ENCODE measurements at regions not wholly inside any gene's neighbourhood (a gene's known extent, or its start where the extent isn't known, plus 50 kb on each side); places are given as distances from the start of the nearest gene placed in this dataset.

- H3K36me3 Mint-ChIP-seq (ENCODE audit: low read depth), result peaks cover 14% of the 10 kb centered on the region
Measured at GRCh38 chr2:37583402-37583801, 88.0 kb downstream of the CDC42EP3 start.

DNA sequence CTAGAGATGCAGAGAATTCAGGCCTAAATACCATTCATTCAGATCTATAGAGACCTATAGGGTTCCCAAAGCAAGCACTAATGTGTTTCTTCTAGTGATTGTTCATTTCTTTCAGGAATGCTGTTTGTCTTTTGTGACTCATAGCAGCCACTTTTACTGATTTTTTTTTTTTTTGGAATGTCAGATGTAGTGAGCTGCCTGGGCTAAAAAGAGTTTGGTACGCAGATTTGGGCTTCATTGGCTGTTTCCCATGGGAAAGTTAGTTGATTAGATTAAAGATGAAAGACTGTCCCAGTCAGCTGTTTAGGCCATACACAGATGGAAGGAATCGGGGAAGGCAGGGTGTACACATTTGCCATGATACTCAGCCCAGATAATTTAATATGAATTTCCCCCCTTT lies 87.6 kb downstream of the CDC42EP3 start:
- peak overlapping the region; percentile 99 for H3K27ac Mint-ChIP-seq
- peaks cover 71% of the 10 kb centered on the region for H3K4me1 Mint-ChIP-seq
- DNase-seq, result no peak
- ChIA-PET POLR2A (interaction anchor here (0.6 to 10.0 kb wide), 4 partner anchors 15 to 50 kb away, joined by 3 to 95 read pairs (median 18); no protein-coding TSS in a partner anchor), CTCF (interaction anchor here (0.7 to 0.9 kb wide), 2 partner anchors 42 to 49 kb away, joined by 3 to 4 read pairs; no protein-coding TSS in a partner anchor)
- H3K9me3 Mint-ChIP-seq, result peaks cover 9% of the 10 kb centered on the region
- no peaks in the 10 kb centered on the region for H3K27me3 Mint-ChIP-seq
- no peak overlapping the region for H3K4me3 Mint-ChIP-seq
- H3K36me3 Mint-ChIP-seq (ENCODE audit: low read depth), result peaks cover 14% of the 10 kb centered on the region

More at GRCh38 chr2:37583402-37583801, 88.0 kb downstream of the CDC42EP3 start:
- Mint-ChIP-seq H3K9me3 (peaks cover 9% of the 10 kb centered on the region), H3K4me1 (peaks cover 67% of the 10 kb centered on the region), H3K4me3 (peak overlapping the region; percentile 29), H3K27me3 (no peaks in the 10 kb centered on the region), H3K27ac (peak overlapping the region; percentile 78)
- ChIA-PET POLR2A (interaction anchor here (1.0 to 10.0 kb wide), 15 partner anchors 9 to 387 kb away, joined by 3 to 95 read pairs (median 4); partner anchors contain the start of genes CEBPZ, CEBPZOS and NDUFAF7), CTCF (interaction anchor here (0.9 to 1.7 kb wide), 10 partner anchors 17 to 249 kb away, joined by 3 to 8 read pairs (median 4); no protein-coding TSS in a partner anchor)
- no peak for DNase-seq

GRCh38 chr2:37585295-37585908 lies 86.0 kb downstream of the CDC42EP3 start:
- CTCF ChIA-PET, result interaction anchor here (1.0 to 3.3 kb wide), 5 partner anchors 14 to 30 kb away, joined by 3 to 21 read pairs (median 3); no protein-coding TSS in a partner anchor
- POLR2A ChIA-PET, result interaction anchor here (0.9 to 10.0 kb wide), 14 partner anchors 15 to 87 kb away, joined by 3 to 95 read pairs (median 9); partner anchors contain the start of gene CDC42EP3
- DNase-seq, result no peak
- Mint-ChIP-seq H3K4me3 (peak overlapping the region; percentile 71), H3K36me3 (ENCODE audit: low read depth) (peaks cover 3% of the 10 kb centered on the region), H3K9me3 (no peaks in the 10 kb centered on the region), H3K4me1 (peaks cover 86% of the 10 kb centered on the region), H3K27ac (peak overlapping the region; percentile 99), H3K27me3 (no peaks in the 10 kb centered on the region)

- Mint-ChIP-seq H3K27ac (peak overlapping the region; percentile 99), H3K36me3 (ENCODE audit: low read depth) (peaks cover 2% of the 10 kb centered on the region), H3K27me3 (no peaks in the 10 kb centered on the region), H3K4me1 (peaks cover 90% of the 10 kb centered on the region), H3K9me3 (no peaks in the 10 kb centered on the region), H3K4me3 (peak overlapping the region; percentile 15)
- ChIA-PET CTCF (interaction anchor here (1.0 to 3.3 kb wide), 8 partner anchors 14 to 246 kb away, joined by 3 to 21 read pairs (median 3); no protein-coding TSS in a partner anchor), POLR2A (interaction anchor here (0.7 to 10.0 kb wide), 16 partner anchors 14 to 1081 kb away, joined by 3 to 95 read pairs (median 5); partner anchors contain the start of gene CDC42EP3)
- peak; percentile 79 for DNase-seq
Measured at GRCh38 chr2:37585982-37586621, 85.3 kb downstream of the CDC42EP3 start.

DNA sequence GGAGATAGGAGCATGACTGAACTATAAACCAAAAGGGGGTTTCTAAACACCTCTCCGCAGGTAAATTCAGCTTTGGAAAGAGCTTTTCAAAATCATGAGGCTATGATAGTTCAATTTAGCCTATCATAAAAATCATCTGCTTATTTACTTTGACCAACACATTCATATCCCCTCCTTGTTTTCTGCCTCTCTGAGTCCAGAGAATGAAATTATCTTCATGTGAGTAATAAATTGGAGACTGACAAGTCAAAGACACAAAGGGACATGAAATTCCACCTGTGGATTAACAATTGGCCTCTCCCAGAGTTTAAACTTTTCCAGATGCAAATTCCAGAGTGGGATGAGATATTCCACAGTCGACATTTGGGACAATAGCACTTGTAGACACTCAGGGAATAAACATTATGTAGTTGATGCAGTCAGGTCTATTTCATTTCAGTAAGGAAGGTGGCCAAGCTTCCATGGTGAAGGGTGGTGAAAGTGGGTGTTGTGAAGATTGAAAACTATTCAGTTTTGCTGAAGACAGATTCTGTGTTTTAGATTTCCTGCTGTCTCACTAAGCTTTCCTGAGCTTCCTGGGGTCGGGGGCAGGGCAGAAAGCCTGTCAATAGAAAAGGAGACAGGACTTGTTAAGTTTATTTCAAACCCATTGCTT lies 84.7 kb downstream of the CDC42EP3 start:
- peaks cover 2% of the 10 kb centered on the region for H3K36me3 Mint-ChIP-seq (ENCODE audit: low read depth)
- no peak for DNase-seq
- H3K27me3 Mint-ChIP-seq, result no peaks in the 10 kb centered on the region
- no peaks in the 10 kb centered on the region for H3K9me3 Mint-ChIP-seq
- H3K4me3 Mint-ChIP-seq, result peak overlapping the region; percentile 15
- H3K4me1 Mint-ChIP-seq, result peaks cover 93% of the 10 kb centered on the region
- ChIA-PET POLR2A (interaction anchor here (0.7 to 10.0 kb wide), 18 partner anchors 13 to 1080 kb away, joined by 3 to 95 read pairs (median 4); partner anchors contain the start of gene CDC42EP3), CTCF (interaction anchor here (1.0 to 3.3 kb wide), 9 partner anchors 13 to 245 kb away, joined by 3 to 21 read pairs (median 3); no protein-coding TSS in a partner anchor)
- H3K27ac Mint-ChIP-seq, result peak overlapping the region; percentile 99

DNA sequence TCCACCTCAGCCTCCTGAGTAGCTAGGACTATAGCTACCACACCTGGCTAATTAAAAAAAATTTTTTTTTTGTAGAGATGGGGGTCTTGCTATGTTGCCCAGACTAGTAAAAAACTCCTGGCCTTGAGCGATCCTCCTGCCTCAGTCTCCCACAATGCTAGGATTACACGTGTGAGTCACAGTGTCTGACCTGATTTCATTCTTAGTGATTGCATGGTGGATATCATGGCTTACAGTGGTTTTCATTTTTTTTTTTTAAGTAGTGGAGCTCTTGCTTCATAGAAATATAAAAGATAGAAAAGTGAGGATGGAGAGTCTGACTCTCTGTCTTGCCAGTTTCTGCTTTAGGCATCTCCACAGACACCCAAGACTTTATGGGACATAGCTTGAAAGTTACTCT lies 83.6 kb downstream of the CDC42EP3 start:
- Mint-ChIP-seq H3K27me3 (no peaks in the 10 kb centered on the region), H3K4me3 (no peak overlapping the region), H3K4me1 (peaks cover 88% of the 10 kb centered on the region), H3K36me3 (ENCODE audit: low read depth) (peaks cover 2% of the 10 kb centered on the region), H3K27ac (peak overlapping the region; percentile 99), H3K9me3 (no peaks in the 10 kb centered on the region)
- POLR2A ChIA-PET, result interaction anchor here (0.6 to 10.0 kb wide), 9 partner anchors 12 to 1642 kb away, joined by 3 to 95 read pairs (median 4); partner anchors contain the start of gene CDC42EP3
- no peak for DNase-seq
- CTCF ChIA-PET, result interaction anchor here (0.9 to 3.3 kb wide), 5 partner anchors 12 to 56 kb away, joined by 3 to 21 read pairs (median 3); no protein-coding TSS in a partner anchor

DNA sequence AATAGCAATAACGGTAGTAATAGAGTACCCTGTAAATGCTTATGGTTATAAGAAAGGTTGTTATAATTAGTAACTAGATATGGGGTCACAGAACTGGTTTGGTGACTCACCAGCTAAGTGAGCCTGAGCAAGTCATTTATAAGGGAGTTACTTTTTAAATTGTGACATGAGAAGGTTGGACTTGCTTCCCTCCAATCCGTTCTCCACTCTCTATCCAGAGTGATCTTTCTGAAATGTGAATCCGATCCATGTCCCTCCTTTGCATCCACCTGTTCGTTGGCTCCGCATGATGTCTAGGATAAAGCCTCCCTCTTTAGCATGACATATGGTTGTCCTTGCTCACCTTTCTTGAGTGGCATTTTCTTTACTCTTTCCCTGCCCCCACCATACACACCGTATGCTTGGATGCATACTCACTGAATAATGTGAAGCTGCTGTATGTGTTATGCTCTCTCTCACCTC lies 83.1 kb downstream of the CDC42EP3 start:
- H3K4me1 Mint-ChIP-seq, result peaks cover 82% of the 10 kb centered on the region
- H3K4me3 Mint-ChIP-seq, result no peak overlapping the region
- no peak for DNase-seq
- ChIA-PET POLR2A (interaction anchor here (1.5 to 10.0 kb wide), 5 partner anchors 12 to 81 kb away, joined by 3 to 95 read pairs (median 27); no protein-coding TSS in a partner anchor), CTCF (interaction anchor here (0.5 to 3.3 kb wide), 6 partner anchors 11 to 767 kb away, joined by 3 to 21 read pairs (median 3); no protein-coding TSS in a partner anchor)
- peak overlapping the region; percentile 66 for H3K27ac Mint-ChIP-seq
- H3K9me3 Mint-ChIP-seq, result no peaks in the 10 kb centered on the region
- no peaks in the 10 kb centered on the region for H3K27me3 Mint-ChIP-seq
- H3K36me3 Mint-ChIP-seq (ENCODE audit: low read depth), result peaks cover 2% of the 10 kb centered on the region

- Mint-ChIP-seq H3K36me3 (ENCODE audit: low read depth) (peaks cover 4% of the 10 kb centered on the region), H3K27me3 (no peaks in the 10 kb centered on the region), H3K4me1 (peaks cover 73% of the 10 kb centered on the region), H3K9me3 (peaks cover 4% of the 10 kb centered on the region), H3K27ac (peak overlapping the region; percentile 66), H3K4me3 (no peak overlapping the region)
- no peak for DNase-seq
- ChIA-PET CTCF (interaction anchor here (0.6 to 1.4 kb wide), 5 partner anchors 22 to 175 kb away, joined by 3 read pairs; no protein-coding TSS in a partner anchor), POLR2A (interaction anchor here (0.6 to 10.0 kb wide), 9 partner anchors 11 to 83 kb away, joined by 3 to 95 read pairs (median 4); no protein-coding TSS in a partner anchor)
Measured at GRCh38 chr2:37589298-37589697, 82.1 kb downstream of the CDC42EP3 start.

- Mint-ChIP-seq H3K4me1 (peaks cover 64% of the 10 kb centered on the region), H3K9me3 (peaks cover 8% of the 10 kb centered on the region)
Measured at GRCh38 chr2:37590119-37590571, 81.3 kb downstream of the CDC42EP3 start.

More at GRCh38 chr2:37590119-37590571, 81.3 kb downstream of the CDC42EP3 start:
- Mint-ChIP-seq H3K27me3 (no peaks in the 10 kb centered on the region), H3K27ac (no peak overlapping the region), H3K36me3 (ENCODE audit: low read depth) (peaks cover 10% of the 10 kb centered on the region), H3K4me3 (no peak overlapping the region)
- POLR2A ChIA-PET, result interaction anchor here (0.8 to 10.0 kb wide), 8 partner anchors 10 to 82 kb away, joined by 3 to 95 read pairs (median 4); no protein-coding TSS in a partner anchor
- CTCF ChIA-PET, result interaction anchor here (0.7 to 1.8 kb wide), 5 partner anchors 10 to 242 kb away, joined by 3 to 9 read pairs (median 3); no protein-coding TSS in a partner anchor
- DNase-seq, result no peak
